ENCODE measurements at regions not wholly inside any gene's neighbourhood (a gene's known extent, or its start where the extent isn't known, plus 50 kb on each side); places are given as distances from the start of the nearest gene placed in this dataset.

DNA sequence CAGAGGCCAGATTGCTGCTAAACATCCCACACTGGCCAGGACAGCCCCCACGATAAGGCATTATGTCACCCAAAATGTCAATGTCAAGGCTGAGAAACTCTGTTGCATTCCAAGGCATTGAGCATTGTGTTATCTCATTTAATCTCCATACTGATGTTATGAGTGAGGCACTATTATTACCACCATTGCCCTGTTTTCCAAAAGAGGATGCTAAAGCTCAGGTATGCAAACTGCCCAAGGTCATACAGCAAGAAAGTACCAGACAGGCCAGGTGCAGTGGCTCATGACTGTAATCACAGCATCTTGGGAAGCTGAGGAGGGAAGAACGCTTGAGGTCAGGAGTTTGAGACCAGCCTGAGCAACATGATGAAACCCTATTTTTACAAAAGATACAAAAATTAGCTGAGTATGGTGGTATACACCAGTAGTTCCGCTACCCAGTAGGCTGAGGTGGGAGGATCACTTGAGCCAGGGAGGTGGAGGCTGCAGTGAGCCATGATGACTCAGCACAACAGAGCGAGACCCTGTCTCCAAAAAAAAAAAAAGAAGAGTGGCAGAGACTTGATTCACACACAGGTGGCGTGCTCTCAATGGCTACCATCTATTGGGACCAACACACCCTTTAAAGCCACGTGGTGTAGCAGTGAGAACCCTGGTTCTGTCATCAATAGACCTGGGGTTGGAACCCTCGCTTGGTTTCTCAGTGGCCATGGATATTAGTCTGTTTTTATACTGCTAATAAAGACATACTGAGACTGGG is 58.8 kb upstream of the GRIN2A start:
- Histone ChIP-seq H3K27me3 (ENCODE audit: insufficient read depth) (no peaks in the 10 kb centered on the region), H3K9me2 (ENCODE audit: insufficient read depth) (0 out of 2 replicates have a peak, but pooled peaks cover 9% of the 10 kb centered on the region), H3K4me1 (ENCODE audit: insufficient read depth) (no peaks in the 10 kb centered on the region; the same call in 1 of the 2 replicates), H3K36me3 (ENCODE audit: insufficient read depth) (no peaks in the 10 kb centered on the region), H4K20me1 (replicated peaks; ENCODE audit: insufficient read depth) (no peaks in the 10 kb centered on the region), H3K27ac (ENCODE audit: low read depth) (no peak overlapping the region), H3F3A (replicated peaks; ENCODE audit: low read depth) (no peaks in the 10 kb centered on the region), H3K79me2 (replicated peaks; ENCODE audit: insufficient read depth) (no peaks in the 10 kb centered on the region), H2AFZ (peak overlapping the region; percentile 89), H3K4me2 (no peak overlapping the region), H3K4me3 (no peak overlapping the region)
- Mint-ChIP-seq H3K27ac (no peak overlapping the region; the same call in 1 of the 2 replicates), H3K36me3 (ENCODE audit: low read depth) (no peaks in the 10 kb centered on the region), H3K27me3 (ENCODE audit: insufficient read depth, low read depth, poor library complexity) (peaks cover 3% of the 10 kb centered on the region), H3K4me1 (peaks cover 11% of the 10 kb centered on the region), H3K4me3 (no peak overlapping the region), H3K9me3 (no peaks in the 10 kb centered on the region)
- DNase-seq (ENCODE audit: low spot score), result no peak
- TF ChIP-seq JUNB (IDR thresholded peaks at IDR 0.05; ENCODE audit: unreplicated experiment) (no peak), CREB1 (CRISPR knock-in tag; IDR thresholded peaks at IDR 0.05; ENCODE audit: low read depth) (no peak), CTCF (conservative IDR thresholded peaks at IDR 0.05; ENCODE audit: low read depth in 2 of 2) (peak in 1 of 2 experiments; percentile 15; a peak in 1 of 4 replicates), EZH2phosphoT487 (IDR thresholded peaks at IDR 0.05; ENCODE audit: unreplicated experiment) (no peak)
- ATAC-seq, result no peak; the same call in 2 of the 3 replicates

DNA sequence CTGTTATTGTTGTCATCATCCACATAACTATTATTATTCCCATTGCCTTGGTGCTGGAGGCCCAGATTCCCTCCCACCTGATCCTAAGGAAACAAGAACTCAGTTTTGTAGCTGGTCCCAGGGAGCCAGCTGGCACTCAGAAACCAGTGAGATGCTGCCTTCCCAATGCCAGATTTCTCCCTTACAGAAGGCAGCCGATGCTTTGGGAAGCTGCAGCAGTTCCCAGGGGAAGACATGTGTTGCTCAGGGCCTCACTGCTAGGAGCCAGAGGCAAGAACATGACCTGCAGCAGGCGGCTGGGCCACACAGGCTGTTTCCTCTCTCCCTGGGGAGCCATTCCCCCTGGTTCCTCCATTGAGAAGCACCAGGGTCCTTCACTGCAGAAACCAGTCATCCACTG is 59.9 kb upstream of the GRIN2A start:
- 0 out of 2 replicates have a peak, but pooled peaks cover 9% of the 10 kb centered on the region for H3K9me2 ChIP-seq (ENCODE audit: insufficient read depth)
- no peak overlapping the region for H2AFZ ChIP-seq
- ATAC-seq (no peak), DNase-seq (ENCODE audit: low spot score) (no peak)
- no peak overlapping the region for H3K4me3 ChIP-seq
- H4K20me1 ChIP-seq (replicated peaks; ENCODE audit: insufficient read depth), result no peaks in the 10 kb centered on the region
- Mint-ChIP-seq H3K9me3 (no peaks in the 10 kb centered on the region), H3K4me1 (peaks cover 11% of the 10 kb centered on the region), H3K27me3 (ENCODE audit: insufficient read depth, low read depth, poor library complexity) (peaks cover 3% of the 10 kb centered on the region), H3K27ac (no peak overlapping the region), H3K4me3 (no peak overlapping the region), H3K36me3 (ENCODE audit: low read depth) (no peaks in the 10 kb centered on the region)
- H3K27me3 ChIP-seq (ENCODE audit: insufficient read depth), result no peaks in the 10 kb centered on the region
- no peak overlapping the region for H3K4me2 ChIP-seq
- no peaks in the 10 kb centered on the region for H3K36me3 ChIP-seq (ENCODE audit: insufficient read depth)
- no peaks in the 10 kb centered on the region; the same call in 1 of the 2 replicates for H3K4me1 ChIP-seq (ENCODE audit: insufficient read depth)
- H3F3A ChIP-seq (replicated peaks; ENCODE audit: low read depth), result no peaks in the 10 kb centered on the region
- H3K79me2 ChIP-seq (replicated peaks; ENCODE audit: insufficient read depth), result no peaks in the 10 kb centered on the region
- no peak overlapping the region for H3K27ac ChIP-seq (ENCODE audit: low read depth)
- TF ChIP-seq NANOG (IDR thresholded peaks at IDR 0.05; ENCODE audit: borderline replicate concordance) (no peak), EZH2phosphoT487 (IDR thresholded peaks at IDR 0.05; ENCODE audit: unreplicated experiment) (no peak)

DNA sequence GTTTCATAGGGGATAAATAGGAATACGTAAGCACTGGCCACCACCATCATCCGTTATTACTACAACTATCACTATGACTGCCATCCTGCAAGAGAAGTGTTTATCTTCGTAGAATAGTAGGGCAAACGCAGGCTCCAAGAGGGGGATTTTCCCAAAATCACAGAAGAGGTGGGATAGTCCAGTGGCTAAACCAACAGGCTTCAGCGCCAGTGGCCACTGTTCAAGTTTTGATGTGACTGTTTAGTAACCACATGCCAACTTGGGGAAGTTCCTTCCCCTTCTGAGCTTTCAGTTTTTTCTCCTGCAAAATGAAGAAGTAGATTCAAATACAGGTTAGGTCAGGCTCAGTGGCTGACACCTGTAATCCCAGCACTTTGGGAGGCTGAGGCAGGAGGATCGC is 60.7 kb upstream of the GRIN2A start:
- H3K27ac ChIP-seq (ENCODE audit: low read depth), result no peak overlapping the region
- peaks cover 3% of the 10 kb centered on the region for H3K27me3 Mint-ChIP-seq (ENCODE audit: insufficient read depth, low read depth, poor library complexity)
- no peak overlapping the region for H2AFZ ChIP-seq
- H3K4me3 Mint-ChIP-seq, result no peak overlapping the region
- H3K4me1 Mint-ChIP-seq, result peaks cover 11% of the 10 kb centered on the region
- H3K4me3 ChIP-seq, result no peak overlapping the region
- H3K36me3 ChIP-seq (ENCODE audit: insufficient read depth), result no peaks in the 10 kb centered on the region
- no peaks in the 10 kb centered on the region for H3F3A ChIP-seq (replicated peaks; ENCODE audit: low read depth)
- H3K9me3 Mint-ChIP-seq, result no peaks in the 10 kb centered on the region
- no peak overlapping the region for H3K4me2 ChIP-seq
- DNase-seq (ENCODE audit: low spot score) (no peak), ATAC-seq (no peak)
- 0 out of 2 replicates have a peak, but pooled peaks cover 9% of the 10 kb centered on the region for H3K9me2 ChIP-seq (ENCODE audit: insufficient read depth)
- no peaks in the 10 kb centered on the region for H3K27me3 ChIP-seq (ENCODE audit: insufficient read depth)
- H4K20me1 ChIP-seq (replicated peaks; ENCODE audit: insufficient read depth), result no peaks in the 10 kb centered on the region
- no peak overlapping the region for H3K27ac Mint-ChIP-seq
- no peaks in the 10 kb centered on the region for H3K79me2 ChIP-seq (replicated peaks; ENCODE audit: insufficient read depth)
- no peaks in the 10 kb centered on the region for H3K36me3 Mint-ChIP-seq (ENCODE audit: low read depth)
- H3K4me1 ChIP-seq (ENCODE audit: insufficient read depth), result no peaks in the 10 kb centered on the region; the same call in 1 of the 2 replicates
- TF ChIP-seq CREB1 (CRISPR knock-in tag; IDR thresholded peaks at IDR 0.05; ENCODE audit: low read depth) (no peak), ZNF114 (CRISPR knock-in tag; IDR thresholded peaks at IDR 0.05) (no peak), POLR2AphosphoS5 (IDR thresholded peaks at IDR 0.05; ENCODE audit: low read depth) (no peak), ZNF331 (CRISPR knock-in tag; IDR thresholded peaks at IDR 0.05; ENCODE audit: low read depth) (no peak)

All from GM23338 (cell line).